ENCODE measurements at regions not wholly inside any gene's neighbourhood (a gene's known extent, or its start where the extent isn't known, plus 50 kb on each side); places are given as distances from the start of the nearest gene placed in this dataset.

GRCh38 chr10:110380293-110380692, 75.6 kb upstream of the SMNDC1 start:
- TF ChIP-seq EZH2 (IDR thresholded peaks at IDR 0.05; ENCODE audit: insufficient read depth, poor library complexity, severe bottlenecking) = no peak
- no peak for TF ChIP-seq EZH2phosphoT487 (IDR thresholded peaks at IDR 0.05; ENCODE audit: insufficient read depth, low read depth)

All from GM23248 (cell line).